HG03108 (cell line): ENCODE measurements at regions not wholly inside any gene's neighbourhood (a gene's known extent, or its start where the extent isn't known, plus 50 kb on each side); places are given as distances from the start of the nearest gene placed in this dataset.

Experiments used
- ATAC-seq: cut with Tn5 transposase; IDR thresholded peaks from one replicate; pipeline ENCODE4 v1.9.1; 2021; ENCODE audit warnings: moderate library complexity; ENCODE audit not compliant: unreplicated experiment

- ATAC-seq = peak; percentile 59
Measured at GRCh38 chr2:217218269-217219163, 358.7 kb upstream of the TNP1 start.

GRCh38 chr2:217216982-217217381 is 357.1 kb upstream of the TNP1 start:
- ATAC-seq = no peak

DNA sequence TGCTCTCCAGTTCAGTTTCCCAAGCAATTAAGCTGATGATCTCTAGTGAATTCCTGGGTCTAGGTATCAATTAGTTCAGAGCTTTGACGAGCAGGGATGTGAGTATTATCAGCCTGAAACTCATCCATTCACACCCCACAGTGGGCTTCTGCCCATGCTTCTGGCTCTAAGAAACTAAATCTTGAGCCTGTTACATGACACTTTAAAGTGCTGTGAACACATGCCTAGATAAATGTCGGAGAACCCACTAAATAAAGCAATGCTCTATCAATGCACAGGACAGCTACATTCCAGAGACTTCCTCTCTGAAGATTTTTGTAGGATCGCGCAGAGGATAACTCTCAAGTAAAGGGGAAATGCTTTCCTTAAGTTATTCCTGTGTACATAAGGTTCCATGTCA is 356.5 kb upstream of the TNP1 start:
- no peak for ATAC-seq

DNA sequence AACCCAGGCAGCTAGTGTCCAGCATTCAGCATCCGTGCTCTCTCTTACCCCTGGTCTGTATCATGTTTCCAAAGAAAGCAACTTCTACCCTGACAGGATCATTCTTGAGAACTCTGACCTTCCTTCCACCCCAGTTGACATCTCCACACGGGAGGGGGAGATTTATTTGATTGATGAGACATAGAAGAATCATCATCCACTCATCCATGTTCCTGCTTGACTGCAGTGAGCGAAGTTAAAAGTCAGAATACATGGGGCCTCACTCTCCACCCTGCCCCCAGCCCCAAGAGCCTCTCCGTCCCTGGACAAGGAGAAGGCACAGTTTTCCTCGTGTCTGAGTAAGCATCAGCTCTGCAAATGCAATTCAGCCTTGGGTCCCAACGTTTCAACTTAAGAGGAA is 356.0 kb upstream of the TNP1 start:
- no peak for ATAC-seq

DNA sequence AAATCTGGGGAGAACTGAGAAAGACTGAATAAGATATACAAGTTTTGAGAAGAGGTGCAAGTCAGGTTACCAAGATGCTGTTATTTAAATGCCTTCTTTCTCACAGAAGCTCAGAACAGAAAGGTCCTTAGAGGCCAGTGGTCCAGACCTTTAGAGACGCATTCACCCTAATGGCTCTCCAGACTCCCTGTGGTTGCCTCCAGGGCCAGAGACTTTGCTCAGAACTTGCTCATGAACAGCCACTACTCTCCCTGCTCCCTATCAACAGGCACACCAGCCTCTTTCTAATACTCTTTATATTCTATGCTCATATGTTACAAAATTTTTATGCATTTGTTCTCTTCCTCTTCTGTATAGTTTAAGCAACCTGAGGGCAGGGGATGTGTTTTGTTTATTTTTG is 349.0 kb upstream of the TNP1 start:
- ATAC-seq = no peak

GRCh38 chr2:217207699-217208010 is 347.8 kb upstream of the TNP1 start:
- no peak for ATAC-seq

DNA sequence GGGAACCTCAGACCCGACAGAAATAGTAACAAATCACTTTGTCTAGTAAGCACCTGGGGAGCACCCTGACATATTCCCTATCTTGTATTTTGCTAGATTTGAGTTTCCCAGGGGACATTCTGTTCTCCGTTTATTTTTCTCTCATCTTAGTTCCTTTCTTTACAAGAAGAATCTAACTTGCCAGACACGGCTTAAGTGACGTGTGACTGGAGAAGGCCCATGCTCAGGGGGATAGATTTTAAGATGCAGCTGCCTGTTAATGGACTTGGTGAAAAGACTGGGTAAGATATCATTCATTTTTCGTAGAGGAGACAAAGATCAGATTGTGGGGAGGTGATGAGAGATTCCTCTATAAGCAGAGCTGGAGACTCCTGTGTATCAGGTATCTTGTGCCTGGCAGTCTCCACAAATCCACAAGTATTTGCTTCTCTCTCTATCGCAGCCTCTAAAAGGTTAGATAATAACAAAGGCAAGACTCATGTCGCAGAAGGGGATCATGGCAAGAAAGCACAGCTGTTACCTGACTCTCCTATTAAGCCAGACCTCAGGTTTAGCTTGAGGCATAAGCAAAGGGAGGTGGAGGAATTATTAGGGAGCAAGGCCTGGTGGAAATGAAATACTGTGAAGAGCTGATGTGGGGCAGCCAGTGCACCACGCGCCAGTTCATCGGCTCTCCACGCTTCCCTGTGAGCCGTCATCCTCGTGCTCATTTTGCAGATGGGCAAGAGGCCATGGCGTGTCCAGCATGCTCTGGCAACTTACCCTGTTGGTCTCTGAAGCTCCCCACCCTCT is 347.2 kb upstream of the TNP1 start:
- no peak for ATAC-seq

GRCh38 chr2:217206016-217206725 is 346.3 kb upstream of the TNP1 start:
- ATAC-seq = no peak

- no peak for ATAC-seq
Measured at GRCh38 chr2:217204358-217204757, 344.5 kb upstream of the TNP1 start.

DNA sequence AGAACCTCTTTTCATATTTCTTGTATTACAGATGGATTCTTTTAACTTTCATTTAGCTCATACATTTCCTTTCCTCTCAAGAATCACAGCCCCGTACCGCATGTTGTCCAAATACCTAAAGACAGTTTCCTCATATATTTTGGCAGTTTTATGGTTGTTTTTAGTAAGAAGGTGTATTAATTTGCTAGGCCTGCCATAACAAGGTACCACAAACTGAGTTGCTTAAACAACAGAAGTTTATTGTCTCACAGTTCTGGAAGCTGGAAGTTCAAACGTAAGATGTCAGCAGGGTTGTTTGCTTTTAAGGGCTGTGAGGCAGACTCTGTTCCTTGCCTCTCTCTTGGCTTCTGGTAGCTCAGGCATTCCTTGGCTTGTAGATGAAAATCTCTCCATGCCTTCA is 343.2 kb upstream of the TNP1 start:
- ATAC-seq = no peak

GRCh38 chr2:217199255-217199630 is 339.4 kb upstream of the TNP1 start:
- no peak for ATAC-seq

GRCh38 chr2:217195658-217196446 is 336.0 kb upstream of the TNP1 start:
- no peak for ATAC-seq

- ATAC-seq = no peak
Measured at GRCh38 chr2:217195016-217195415, 335.2 kb upstream of the TNP1 start.

DNA sequence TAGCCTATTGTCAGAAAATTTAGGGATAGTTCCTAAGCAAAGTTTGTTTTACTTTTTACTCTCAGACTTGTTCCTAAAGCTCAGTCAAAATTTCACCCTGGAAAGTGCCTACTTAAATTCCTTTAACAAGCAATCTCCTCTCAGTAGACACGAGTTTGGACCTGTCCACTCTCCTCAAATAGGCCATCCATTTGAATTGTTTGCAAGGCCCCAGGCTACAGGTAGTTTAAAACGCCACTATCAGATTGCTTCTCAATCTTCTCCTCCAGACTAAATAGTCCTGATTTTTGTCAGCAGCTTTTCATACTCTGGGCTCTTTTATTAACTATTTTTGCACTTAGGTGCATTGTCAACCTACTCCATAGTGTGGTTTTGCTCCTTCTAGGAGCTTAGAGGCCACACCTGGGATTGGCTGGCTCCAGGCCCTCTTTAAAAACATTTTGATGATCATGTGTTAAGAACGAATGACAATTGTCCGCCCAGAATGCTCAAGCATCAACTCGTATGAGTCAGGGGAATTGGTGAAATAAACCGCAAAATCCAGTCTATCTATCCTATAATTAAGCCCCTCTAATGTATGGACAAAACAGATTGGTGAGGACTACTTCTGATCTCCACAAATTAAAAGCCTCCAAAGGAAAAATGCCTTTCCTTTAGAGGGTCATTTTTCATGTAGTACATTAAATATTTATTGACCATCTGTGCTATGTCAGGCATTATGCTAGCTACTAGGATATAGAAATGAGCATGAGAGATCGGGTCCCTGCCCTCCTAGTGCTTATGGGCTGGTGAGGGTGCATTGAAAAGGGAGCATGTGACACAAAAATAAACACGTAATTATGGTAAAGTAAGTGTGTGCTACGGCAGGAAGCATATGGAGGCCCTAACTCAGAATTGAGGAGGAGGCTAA is 333.8 kb upstream of the TNP1 start:
- ATAC-seq = no peak

- no peak for ATAC-seq
Measured at GRCh38 chr2:217192366-217192765, 332.5 kb upstream of the TNP1 start.

DNA sequence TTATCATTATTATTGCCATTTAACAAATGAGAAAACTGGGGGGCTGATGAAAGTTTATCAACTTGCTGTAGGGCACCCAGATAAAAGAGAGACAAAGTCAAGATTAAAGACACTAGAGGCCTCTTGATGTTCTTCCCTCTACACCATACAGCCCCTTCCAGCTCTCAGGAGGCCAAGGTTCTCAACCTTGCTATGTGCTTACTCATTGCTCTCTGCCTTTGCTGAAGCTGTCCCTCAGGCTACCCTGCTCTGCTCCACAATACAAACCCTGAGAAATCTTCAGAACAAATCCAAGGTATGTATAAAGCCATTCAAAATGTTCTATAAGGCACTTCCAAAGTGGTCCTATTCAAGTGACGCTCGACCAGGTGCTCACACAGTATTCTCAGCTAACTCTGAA is 329.9 kb upstream of the TNP1 start:
- no peak for ATAC-seq

- ATAC-seq = no peak
Measured at GRCh38 chr2:217189131-217189530, 329.3 kb upstream of the TNP1 start.

DNA sequence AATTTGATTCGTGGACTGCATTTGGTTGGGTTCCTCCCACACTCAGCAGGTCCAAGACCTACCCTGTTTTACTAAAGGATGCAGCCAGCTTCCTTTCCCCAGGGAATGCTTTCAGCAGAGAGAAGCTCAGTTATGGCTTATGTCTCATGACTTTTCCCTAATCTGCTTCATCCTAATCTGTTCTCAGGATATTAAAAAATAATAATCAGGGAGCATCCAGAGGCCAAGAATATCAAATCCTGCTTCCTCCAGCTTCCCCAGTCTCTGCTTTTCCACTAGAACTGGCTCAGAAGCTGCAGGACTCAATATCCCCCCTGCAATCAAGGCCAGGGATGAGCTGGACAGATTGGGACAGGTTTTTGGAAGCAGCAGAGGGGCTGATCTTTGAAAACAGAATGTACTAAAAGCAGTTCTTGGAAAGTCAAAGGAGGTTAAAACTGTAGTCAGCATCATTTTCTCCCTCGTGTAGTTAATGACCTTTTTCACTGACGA is 326.9 kb upstream of the TNP1 start:
- no peak for ATAC-seq

DNA sequence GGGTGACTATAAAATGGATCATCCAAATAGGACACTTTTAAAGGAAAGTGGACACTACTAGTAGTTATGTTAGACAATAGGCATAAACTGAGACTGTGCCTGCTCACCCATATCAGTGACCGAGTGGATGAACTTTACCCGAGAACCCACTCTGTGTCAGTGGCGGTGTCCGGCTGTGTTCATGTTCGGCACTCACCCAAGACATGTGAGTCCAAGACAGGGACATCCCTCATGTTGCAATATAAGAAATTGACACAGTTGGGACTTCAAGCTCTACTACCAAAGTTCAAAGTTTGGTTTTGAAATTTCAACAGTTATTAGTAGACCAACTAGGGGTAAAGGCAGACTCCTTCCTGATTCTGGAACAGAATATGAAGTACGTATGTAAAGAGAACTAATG is 326.3 kb upstream of the TNP1 start:
- ATAC-seq = no peak
